LNCAP (cell line): ENCODE measurements at regions not wholly inside any gene's neighbourhood (a gene's known extent, or its start where the extent isn't known, plus 50 kb on each side); places are given as distances from the start of the nearest gene placed in this dataset.

Experiments used
- TF ChIP-seq, protein P1 (sequence below): fragments of 450-650 bp; IDR thresholded peaks from 2 replicates; pipeline ENCODE4 v1.5.1; 2017; ENCODE audit warnings: mild to moderate bottlenecking

DNA sequence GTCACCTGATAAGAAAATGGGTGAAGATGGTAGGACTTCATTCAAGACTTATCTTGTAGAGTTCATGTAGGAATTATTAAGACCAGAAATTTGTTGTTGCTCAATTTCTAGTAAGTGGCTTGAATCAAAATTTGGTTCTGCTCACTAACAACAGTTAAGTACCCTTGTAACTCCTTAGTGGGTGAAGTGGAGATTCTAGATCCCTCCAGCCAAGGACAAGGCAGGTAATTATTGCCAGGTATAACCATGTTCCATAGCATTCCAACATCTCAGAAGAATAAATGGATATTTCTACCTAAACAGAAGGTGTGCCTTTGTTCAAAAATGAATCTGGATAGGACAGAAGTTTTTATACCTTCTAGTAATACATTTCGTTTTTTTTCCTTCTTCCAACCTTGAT, 282.3 kb downstream of the DUSP10 start:
- TF ChIP-seq, protein P1, sequence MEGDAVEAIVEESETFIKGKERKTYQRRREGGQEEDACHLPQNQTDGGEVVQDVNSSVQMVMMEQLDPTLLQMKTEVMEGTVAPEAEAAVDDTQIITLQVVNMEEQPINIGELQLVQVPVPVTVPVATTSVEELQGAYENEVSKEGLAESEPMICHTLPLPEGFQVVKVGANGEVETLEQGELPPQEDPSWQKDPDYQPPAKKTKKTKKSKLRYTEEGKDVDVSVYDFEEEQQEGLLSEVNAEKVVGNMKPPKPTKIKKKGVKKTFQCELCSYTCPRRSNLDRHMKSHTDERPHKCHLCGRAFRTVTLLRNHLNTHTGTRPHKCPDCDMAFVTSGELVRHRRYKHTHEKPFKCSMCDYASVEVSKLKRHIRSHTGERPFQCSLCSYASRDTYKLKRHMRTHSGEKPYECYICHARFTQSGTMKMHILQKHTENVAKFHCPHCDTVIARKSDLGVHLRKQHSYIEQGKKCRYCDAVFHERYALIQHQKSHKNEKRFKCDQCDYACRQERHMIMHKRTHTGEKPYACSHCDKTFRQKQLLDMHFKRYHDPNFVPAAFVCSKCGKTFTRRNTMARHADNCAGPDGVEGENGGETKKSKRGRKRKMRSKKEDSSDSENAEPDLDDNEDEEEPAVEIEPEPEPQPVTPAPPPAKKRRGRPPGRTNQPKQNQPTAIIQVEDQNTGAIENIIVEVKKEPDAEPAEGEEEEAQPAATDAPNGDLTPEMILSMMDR, result no peak

DNA sequence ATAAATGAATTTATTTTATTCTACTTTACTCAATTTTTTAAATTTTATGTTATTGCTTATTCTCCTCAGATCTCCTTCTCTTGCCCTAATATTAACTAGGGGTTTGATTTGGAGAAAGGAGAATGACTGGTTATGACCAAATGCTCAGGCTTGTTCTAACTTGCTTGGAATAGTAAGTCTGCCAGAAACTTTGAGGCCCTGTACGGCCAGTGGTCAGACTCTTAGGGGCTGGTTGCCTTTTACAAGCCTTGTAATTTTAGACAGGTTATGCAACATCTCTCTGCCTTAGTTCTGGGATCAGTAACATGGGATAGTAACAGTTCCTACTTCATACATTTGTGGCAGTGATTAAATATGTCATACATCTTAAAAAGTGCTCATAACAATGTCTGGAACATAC, 279.5 kb downstream of the DUSP10 start:
- TF ChIP-seq, protein P1, result no peak

DNA sequence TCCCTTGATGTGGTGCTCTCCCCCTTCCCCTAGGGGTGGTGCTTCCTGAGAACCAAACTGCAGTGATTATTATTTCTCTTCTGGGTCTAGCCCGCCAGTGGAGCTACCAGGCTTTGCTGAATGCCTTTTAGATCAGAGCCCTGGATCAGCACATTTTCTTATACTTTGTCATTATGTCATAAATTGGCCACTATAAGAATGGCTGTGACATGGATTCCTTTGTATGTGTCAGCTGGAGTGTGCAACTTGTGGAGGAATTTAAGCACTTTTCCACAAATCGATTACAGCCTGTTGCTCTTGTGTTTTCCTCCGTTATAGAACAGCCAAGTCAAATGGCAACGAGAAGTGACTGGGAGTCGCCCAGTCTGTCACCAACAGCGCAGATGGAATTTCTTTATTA, 273.3 kb downstream of the DUSP10 start:
- TF ChIP-seq, protein P1, result no peak

DNA sequence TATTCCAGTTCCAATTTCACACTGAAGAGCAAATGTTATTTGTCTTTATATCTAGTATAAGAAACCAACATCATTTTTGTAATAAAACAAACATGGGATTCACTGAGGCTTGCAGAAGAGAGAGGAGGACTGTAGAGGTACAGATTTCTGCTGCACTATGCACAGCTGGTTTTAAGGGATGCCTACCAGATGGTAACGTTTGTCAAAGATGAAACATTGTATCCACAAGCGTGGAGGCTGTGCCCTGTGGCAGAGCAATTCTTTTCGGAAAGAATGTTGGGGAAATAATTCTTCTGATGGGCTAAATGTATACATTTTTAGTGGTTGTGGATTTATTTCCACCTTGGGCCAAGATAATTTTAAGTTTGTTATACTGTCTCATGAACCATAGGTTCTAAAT, 272.4 kb downstream of the DUSP10 start:
- TF ChIP-seq, protein P1, result no peak

DNA sequence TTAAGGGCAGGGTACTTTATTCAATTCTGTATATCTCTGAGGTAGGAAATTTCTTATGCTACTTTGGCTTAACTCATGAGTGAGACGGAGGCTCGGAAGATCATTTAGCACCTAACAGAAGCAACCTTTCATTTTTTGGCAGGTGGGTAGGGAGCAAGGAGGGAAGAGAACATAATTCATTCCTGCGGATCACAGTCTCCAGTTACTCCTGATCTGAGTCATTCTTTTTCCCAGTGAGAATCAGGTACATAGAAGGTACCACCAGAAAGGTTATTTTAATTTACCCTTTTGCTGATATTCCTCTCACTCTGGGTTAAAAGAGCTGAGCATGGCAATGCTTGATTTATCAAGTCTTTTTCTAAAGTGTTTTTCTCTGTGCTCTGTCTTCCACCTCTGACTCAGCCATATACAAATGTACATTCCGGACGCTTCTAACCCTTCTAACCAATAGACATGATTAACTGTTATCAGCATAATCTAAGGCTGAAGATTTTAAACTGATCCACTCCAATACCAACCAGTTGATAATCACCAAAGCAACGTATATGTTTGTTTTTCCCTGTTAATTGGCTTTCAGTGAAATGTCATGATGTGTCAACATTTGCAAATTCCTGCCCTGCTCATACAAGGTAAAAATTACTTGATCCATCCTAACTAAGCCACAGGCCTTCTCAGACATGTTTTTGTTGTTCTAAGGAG, 271.7 kb downstream of the DUSP10 start:
- TF ChIP-seq, protein P1, result no peak

DNA sequence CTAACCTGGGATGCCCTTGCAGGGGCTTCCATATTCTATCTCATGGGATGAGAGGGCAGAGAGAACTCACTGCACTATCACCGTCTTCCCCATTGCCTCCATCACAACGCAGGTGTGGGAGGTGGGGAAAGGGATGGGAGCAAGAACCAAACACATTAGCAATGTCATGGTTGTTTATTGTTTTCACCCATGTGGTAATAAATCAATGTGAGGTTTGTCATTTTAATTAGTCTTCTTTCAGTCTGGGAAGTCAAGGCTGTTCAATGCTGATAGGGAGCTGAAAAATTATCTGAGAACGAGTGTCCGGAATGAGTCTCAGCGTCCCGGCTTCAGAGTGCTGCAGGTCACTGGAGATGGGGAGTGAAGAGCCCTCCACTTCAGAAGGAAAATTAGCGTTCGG, 268.5 kb downstream of the DUSP10 start:
- TF ChIP-seq, protein P1, result no peak

DNA sequence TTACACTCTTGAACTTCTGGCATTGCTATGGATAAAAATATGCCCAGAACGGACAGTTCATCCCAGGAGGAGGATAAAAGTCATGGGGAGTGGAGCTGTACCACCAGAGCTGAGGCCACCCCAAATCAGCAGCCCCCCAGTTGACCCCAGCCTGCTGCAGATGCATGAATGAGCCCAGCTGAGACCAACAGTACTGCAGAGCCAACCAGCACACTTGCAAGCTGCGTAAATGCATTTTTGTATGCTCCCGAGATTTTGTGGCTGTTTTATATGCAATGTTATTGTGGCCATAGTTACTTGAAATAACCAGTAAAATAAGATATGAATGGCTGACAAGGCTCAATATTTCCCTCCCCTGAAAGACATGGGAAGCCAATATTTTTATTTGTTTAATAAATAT, 264.6 kb downstream of the DUSP10 start:
- TF ChIP-seq, protein P1, result no peak
